NCI-H1092 treated with DMSO at 0.1 percent for 48 hours (cell line): ENCODE measurements at regions not wholly inside any gene's neighbourhood (a gene's known extent, or its start where the extent isn't known, plus 50 kb on each side); places are given as distances from the start of the nearest gene placed in this dataset.
A peak's percentile ranks its signal among the peaks of the same experiment; 100 is the strongest.

Source experiments
- DNase-seq: peaks from one replicate; lab custom pipeline; 2025; lab: John Stamatoyannopoulos, UW

DNA sequence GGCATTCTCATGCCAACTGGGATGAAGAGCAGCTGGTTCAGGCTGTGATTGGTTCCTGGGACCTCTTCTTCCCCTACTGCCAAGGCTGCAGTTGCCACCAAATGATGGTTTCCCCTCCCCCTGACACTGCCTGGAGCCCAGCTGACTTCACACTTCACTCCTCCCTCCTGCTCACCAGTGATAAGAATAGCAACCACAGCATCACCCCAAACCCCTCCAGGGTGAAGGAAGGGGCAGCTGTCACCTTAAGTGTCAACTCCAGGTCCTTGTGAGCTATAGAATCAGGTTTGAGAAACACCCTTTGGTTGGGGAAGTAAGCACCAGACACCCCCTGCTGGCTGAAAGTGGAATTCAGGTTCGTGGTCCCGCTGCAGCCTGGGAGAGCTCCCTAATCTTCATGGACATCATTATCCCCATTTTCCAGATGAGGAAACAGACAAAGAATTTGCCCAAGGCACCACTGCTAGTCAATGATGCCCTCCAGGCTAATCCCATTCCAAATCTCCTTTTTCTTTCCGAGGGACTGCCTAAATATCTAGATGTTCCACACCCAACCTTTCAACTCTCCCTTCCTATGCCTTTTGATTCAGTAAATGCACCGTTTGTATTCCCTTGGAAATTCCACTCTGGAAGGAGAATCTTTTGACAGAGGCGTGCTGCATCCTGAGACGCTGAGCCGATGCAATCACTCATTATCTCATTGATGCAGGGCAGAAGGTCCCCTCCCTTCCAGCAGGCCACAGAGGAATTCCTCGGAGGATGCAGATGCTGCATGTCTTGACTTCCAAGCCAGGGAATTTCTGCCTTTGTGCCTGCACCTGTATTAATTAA, 50.6 kb upstream of the UQCRFS1 start:
- DNase-seq = peak; percentile 19

DNA sequence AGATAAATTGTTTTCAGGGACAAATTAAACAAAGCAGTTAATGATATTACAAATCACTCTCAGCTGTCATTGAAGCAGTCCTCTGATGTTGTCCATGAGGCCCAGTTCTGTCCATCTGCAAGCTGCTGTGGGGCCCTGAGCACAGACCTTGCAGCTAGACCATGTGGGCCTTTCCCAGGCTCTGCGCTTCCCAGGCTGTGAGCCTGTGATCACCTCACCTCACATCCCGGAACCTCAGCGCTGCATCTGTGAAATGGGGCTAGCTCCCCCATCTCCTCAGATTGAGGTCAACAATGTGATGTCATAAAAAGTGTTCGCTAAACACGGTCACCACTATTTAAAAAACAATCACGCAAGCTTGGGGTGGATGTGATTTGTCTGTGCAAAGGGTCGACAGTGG, 51.9 kb upstream of the UQCRFS1 start:
- no peak for DNase-seq

GRCh38 chr19:29265436-29265835, 52.5 kb upstream of the UQCRFS1 start:
- DNase-seq = no peak

DNA sequence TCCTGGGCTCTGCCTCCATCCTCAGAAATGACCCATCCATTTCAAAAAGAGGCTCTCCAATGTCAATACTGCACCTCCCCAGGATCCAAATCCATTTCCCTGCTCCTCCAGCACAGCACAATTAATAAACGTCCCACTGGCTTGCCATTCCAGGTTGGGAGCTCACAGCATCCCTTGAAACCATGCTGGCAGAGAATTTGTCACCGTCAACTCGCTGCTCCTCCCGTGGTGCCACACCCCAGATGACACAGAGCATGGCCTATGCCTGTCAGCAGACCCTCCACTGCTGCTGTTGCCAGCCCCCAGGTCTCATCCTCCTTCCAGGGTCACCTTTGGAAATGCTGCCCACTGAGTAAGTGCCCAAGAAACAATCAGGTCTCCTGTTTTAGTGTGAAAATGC, 53.0 kb upstream of the UQCRFS1 start:
- no peak for DNase-seq

GRCh38 chr19:29266603-29267002, 53.7 kb upstream of the UQCRFS1 start:
- no peak for DNase-seq

- DNase-seq = no peak
Observed at GRCh38 chr19:29267701-29268100, 54.8 kb upstream of the UQCRFS1 start.

GRCh38 chr19:29268103-29268502, 55.2 kb upstream of the UQCRFS1 start:
- DNase-seq = no peak

- no peak for DNase-seq
Observed at GRCh38 chr19:29268721-29269393, 55.9 kb upstream of the UQCRFS1 start.

- DNase-seq = no peak
Observed at GRCh38 chr19:29269641-29270040, 56.7 kb upstream of the UQCRFS1 start.

GRCh38 chr19:29271341-29271740, 58.4 kb upstream of the UQCRFS1 start:
- no peak for DNase-seq

DNA sequence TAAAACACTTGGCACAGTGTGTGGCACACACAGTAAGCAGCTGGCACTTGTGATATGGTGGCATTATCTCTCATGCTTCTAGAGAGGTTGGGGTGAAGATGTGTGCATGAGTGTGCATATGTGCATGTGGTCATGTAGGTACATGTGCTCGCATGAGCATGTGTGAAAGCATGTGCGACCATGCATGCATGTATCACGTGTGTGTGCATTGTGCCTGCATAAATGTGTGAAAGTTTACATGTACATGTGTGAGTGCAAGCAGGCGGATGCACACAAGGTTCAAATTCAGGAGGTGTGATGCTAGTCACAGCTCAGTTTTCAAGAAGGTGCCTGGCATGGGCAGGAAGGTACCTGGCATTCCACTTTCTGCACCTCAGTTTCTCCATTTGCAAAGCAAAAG, 59.0 kb upstream of the UQCRFS1 start:
- DNase-seq = no peak

DNA sequence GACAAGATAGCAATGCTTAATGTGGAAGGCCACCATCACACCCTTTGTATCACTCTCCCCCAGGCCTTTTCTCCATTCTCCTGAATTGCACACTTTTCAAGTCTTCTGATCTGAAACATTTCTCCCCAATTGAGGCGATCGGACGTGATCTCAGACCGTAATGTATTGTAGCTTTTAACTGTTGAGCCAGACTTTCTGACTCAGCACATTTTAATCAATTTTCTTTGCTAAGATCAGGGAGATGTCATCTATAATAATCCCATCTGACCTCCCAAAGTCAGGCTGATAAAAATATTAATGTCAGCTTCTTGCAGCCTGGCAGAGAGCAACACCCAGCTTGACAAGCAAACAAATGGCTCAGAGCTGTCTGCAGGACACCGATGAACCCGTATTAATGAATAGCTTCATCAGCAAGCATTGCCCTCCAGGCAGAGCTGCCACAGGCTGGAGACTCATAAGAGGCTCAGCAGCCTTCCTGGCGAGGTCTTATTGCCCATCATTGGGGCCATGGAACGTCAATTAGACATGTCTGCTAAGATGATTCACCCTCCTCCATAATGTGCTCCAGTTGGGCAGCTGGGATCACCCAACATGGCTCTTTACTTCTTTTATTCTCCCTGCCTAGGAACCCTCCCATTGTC, 60.2 kb upstream of the UQCRFS1 start:
- DNase-seq = no peak

DNA sequence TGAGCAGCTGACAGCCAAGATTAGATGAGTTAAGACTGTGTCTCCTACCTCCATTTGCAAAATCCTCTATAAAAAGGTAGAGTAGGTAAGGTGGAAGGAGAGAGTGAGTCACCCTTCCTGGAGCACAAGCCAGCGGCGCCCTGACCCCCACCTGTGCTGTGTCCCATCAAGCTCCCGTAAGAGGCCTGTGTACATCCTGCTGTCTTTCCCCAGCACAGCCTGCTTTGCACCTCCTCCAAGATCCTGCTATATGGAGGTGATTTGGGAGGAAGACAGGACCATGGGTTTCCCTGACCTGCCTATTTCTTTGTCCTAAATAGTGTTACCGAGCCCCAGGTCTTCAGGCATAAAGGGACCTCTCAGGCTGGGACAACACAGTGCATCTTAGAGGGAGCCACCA, 62.3 kb upstream of the UQCRFS1 start:
- DNase-seq = no peak

- no peak for DNase-seq
Observed at GRCh38 chr19:29277102-29277501, 64.2 kb upstream of the UQCRFS1 start.

GRCh38 chr19:29278716-29279115, 65.8 kb upstream of the UQCRFS1 start:
- DNase-seq = no peak

- no peak for DNase-seq
Observed at GRCh38 chr19:29283366-29283765, 70.4 kb upstream of the UQCRFS1 start.

DNA sequence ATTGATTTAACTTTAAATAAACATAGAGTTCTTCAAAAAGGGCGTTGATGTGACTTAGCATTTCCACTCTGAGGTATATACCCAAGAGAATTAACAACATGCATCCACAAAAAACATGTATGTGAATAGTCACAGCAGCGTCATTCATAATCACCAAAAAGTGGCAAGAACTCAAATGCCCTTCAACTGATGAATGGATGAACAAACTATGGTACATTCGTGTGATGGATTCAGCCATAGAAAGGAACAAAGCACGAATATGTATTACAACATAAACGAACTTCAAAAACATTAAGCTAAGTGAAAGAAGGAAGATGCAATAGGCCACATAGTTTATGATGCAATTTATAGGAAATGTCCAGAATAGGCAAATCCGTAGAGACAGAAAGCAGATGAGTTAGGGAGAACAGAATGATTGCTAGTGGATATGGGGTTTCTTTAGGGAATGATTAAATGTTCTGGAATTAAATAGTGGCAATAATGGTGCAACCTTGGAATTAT, 72.3 kb upstream of the UQCRFS1 start:
- DNase-seq = no peak

DNA sequence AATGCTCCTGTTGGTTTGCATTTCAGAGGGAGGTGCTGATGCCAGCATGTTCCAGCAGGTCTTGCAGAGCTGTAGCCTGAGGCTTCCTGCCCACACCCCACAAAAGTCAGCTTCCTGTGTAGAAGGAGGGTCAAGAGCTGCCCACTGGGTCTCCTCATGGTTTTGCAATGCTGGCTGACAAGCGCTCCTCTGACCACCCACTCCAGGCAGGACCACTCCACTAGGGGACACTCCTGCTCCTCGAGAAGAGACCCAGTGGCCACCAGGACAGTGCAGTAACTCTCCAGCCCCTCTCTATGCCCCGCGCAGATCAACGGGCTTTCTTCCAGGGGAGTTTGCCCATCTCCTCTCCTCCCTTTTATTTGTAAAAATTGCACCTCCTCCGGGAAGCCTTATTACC, 72.9 kb upstream of the UQCRFS1 start:
- DNase-seq = peak; percentile 53

- peak; percentile 44 for DNase-seq
Observed at GRCh38 chr19:29287061-29287460, 74.1 kb upstream of the UQCRFS1 start.

DNA sequence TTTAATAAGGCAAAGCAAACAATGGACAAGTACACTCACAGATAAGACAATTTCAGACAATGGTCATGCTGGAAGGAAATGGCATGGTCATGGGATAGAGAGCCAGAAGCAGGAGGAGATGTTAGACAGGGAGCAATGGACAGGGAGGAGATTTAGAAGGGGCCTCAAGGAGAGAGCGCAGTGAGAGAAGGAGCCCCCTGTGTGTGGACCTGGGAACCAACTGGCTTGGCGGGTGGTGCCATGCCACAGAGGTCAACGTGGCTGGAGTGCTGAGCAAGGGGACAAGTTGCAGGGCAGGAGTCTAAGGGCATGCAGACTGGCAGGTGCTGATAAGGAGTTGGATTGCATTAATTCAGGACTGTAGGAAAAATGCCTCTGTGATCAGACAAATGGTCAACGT, 75.3 kb upstream of the UQCRFS1 start:
- no peak for DNase-seq

DNA sequence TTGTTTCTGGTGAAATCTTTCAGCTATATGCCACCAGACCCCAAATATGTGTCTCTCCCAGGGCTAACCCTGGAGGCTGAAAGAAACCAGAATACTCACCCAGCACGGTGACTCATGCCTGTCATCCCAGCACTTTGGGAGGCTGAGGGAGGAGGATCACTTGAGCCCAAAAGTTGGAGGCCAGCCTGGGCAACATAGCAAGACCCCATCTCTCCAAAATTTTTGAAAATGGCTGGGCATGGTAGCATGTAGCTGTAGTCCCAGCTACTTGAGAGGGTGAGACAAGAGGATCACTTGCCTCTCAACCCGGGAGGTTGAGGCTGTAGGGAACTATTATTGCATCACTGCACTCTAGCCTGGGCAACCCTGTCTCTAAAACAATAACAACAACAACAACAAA, 76.1 kb upstream of the UQCRFS1 start:
- DNase-seq = no peak

DNA sequence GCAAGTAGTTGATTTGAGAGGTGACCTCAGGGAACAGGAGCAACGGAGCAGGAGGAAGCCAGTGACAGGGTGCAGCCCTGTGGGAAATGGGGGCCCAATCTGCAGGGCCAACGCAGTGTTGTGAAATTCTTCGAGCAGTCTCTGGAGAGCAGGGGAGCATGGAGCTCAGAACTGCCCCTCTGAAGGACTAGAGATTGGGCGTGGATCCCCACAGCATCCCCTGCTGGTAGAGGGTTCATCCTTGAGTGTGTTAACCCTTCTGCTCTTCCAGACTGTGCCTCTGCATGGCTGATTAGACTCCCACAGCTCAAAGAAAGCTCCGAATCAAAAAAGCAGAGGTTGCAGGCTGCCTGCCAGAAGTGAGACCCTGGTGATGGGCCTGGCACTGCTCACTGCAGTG, 77.9 kb upstream of the UQCRFS1 start:
- no peak for DNase-seq

DNA sequence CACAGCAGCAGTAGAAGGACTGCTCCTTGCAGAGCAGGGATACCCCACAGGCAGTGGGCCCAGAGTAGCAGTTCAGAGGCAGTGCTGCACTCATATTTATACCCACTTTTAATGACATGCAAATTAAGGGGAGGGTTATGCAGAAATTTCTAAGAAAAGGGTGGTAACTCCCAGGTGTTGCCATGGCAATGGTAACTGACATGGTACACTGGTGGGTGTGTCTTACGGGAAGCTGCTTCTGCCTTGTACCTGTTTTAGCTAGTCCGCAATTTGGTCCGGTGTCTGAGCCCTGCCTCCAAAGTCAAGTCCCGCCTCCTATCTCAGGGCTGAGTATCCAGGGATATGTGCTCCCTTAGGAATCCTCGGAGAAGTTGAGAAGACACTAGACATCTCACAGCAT, 79.2 kb upstream of the UQCRFS1 start:
- no peak for DNase-seq
